B cell (primary cell): ENCODE measurements at regions not wholly inside any gene's neighbourhood (a gene's known extent, or its start where the extent isn't known, plus 50 kb on each side); places are given as distances from the start of the nearest gene placed in this dataset.

Experiments
- EZH2 ChIP-seq: IDR thresholded peaks from 2 replicates; pipeline ENCODE4 v1.6.1; 2012; ENCODE audit warnings: borderline replicate concordance, low read depth, mild to moderate bottlenecking, moderate library complexity, low read length; ENCODE audit not compliant: insufficient read depth, poor library complexity, severe bottlenecking
- TF ChIP-seq, protein P1 (sequence below): fragments of 200-600 bp; IDR thresholded peaks from one replicate; pipeline ENCODE4 v1.8.0; 2022; ENCODE audit warnings: antibody characterized with exemption, mild to moderate bottlenecking

DNA sequence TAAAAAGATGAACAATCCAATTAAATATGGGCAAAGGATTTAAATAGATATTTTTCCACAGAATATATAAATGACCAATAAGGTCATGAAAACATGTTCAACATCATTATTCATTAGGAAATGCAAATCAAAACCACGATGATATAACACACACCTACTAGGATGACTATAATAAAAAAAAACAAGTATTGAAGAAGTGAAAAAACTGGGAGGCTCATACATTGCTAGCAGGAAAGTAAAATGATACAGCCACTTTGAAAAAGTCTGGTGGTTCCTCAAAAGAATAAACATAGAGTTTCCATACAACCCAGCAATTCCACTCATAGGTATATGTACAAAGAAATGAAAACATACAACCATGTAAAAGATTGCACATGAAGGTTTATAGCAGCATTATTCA, 75.7 kb upstream of the RAB4A start:
- no peak for TF ChIP-seq EZH2
- TF ChIP-seq, protein P1, sequence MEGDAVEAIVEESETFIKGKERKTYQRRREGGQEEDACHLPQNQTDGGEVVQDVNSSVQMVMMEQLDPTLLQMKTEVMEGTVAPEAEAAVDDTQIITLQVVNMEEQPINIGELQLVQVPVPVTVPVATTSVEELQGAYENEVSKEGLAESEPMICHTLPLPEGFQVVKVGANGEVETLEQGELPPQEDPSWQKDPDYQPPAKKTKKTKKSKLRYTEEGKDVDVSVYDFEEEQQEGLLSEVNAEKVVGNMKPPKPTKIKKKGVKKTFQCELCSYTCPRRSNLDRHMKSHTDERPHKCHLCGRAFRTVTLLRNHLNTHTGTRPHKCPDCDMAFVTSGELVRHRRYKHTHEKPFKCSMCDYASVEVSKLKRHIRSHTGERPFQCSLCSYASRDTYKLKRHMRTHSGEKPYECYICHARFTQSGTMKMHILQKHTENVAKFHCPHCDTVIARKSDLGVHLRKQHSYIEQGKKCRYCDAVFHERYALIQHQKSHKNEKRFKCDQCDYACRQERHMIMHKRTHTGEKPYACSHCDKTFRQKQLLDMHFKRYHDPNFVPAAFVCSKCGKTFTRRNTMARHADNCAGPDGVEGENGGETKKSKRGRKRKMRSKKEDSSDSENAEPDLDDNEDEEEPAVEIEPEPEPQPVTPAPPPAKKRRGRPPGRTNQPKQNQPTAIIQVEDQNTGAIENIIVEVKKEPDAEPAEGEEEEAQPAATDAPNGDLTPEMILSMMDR, result no peak
